OCI-LY1 (cell line): ENCODE measurements at regions not wholly inside any gene's neighbourhood (a gene's known extent, or its start where the extent isn't known, plus 50 kb on each side); places are given as distances from the start of the nearest gene placed in this dataset.

Experiments used
- H2AFZ ChIP-seq: fragments of 200-600 bp; sonication (generic), shearing (Covaris generic); 2 replicates; pipeline ENCODE4 v1.6.0; 2014; ENCODE audit warnings: antibody characterized with exemption, mild to moderate bottlenecking, low read length
- H3F3A ChIP-seq: fragments of 200-600 bp; sonication (generic), shearing (Covaris generic); 2 replicates; pipeline ENCODE4 v1.6.0; 2014; ENCODE audit warnings: mild to moderate bottlenecking, antibody characterized with exemption, low read length, moderate library complexity; ENCODE audit not compliant: insufficient read depth
- H3K27ac ChIP-seq: fragments of 200-600 bp; sonication (generic); 2 replicates; pipeline ENCODE4 v1.5.1; 2014; ENCODE audit warnings: low read length, mixed run types, mild to moderate bottlenecking, low read depth; ENCODE audit not compliant: poor library complexity, severe bottlenecking
- H3K27me3 ChIP-seq: fragments of 200-600 bp; sonication (generic); 2 replicates; pipeline ENCODE4 v1.6.0; 2014; ENCODE audit warnings: antibody characterized with exemption, mild to moderate bottlenecking, low read length, moderate library complexity; ENCODE audit not compliant: insufficient read depth
- H3K36me3 ChIP-seq: fragments of 200-600 bp; sonication (generic); 2 replicates; pipeline ENCODE4 v1.6.1; 2014; ENCODE audit warnings: mild to moderate bottlenecking, antibody characterized with exemption, low read length, moderate library complexity, mixed read lengths; ENCODE audit not compliant: insufficient read depth
- H3K4me1 ChIP-seq: fragments of 200-600 bp; sonication (generic); 2 replicates; pipeline ENCODE4 v1.5.1; 2014; ENCODE audit warnings: mild to moderate bottlenecking, low read length, moderate library complexity; ENCODE audit not compliant: insufficient read depth, severe bottlenecking
- H3K4me2 ChIP-seq: fragments of 200-600 bp; sonication (generic), shearing (Covaris generic); 2 replicates; pipeline ENCODE4 v1.6.1; 2014; ENCODE audit warnings: low read length
- H3K4me3 ChIP-seq: fragments of 200-600 bp; sonication (generic); 2 replicates; pipeline ENCODE4 v1.5.1; 2014; ENCODE audit warnings: low read length, low read depth, mild to moderate bottlenecking, mixed read lengths; ENCODE audit not compliant: poor library complexity, severe bottlenecking
- H3K79me2 ChIP-seq: fragments of 200-600 bp; shearing (Covaris generic); 2 replicates; pipeline ENCODE4 v1.6.1; 2016; ENCODE audit warnings: mixed run types, low read length, mixed read lengths; ENCODE audit not compliant: insufficient read depth
- H3K9ac ChIP-seq: fragments of 200-600 bp; sonication (generic), shearing (Covaris generic); 2 replicates; pipeline ENCODE4 v1.6.1; 2014; ENCODE audit warnings: mild to moderate bottlenecking, low read length, mixed read lengths
- H3K9me2 ChIP-seq: fragments of 200-600 bp; sonication (generic), shearing (Covaris generic); 2 replicates; pipeline ENCODE4 v1.6.1; 2014; ENCODE audit warnings: low read depth, mild to moderate bottlenecking, low read length, mixed read lengths
- H3K9me3 ChIP-seq: fragments of 200-600 bp; shearing (Covaris generic); 2 replicates; pipeline ENCODE4 v1.6.1; 2014; ENCODE audit warnings: low read length, mixed read lengths
- H4K20me1 ChIP-seq: fragments of 200-600 bp; sonication (generic), shearing (Covaris generic); 2 replicates; pipeline ENCODE4 v1.6.0; 2016; ENCODE audit warnings: mild to moderate bottlenecking, low read length; ENCODE audit not compliant: insufficient read depth
- EZH2 ChIP-seq: fragments of 200-600 bp; sonication (generic), shearing (Covaris generic); IDR thresholded peaks from 2 replicates; pipeline ENCODE4 v1.8.0; 2017; ENCODE audit warnings: borderline replicate concordance, mixed run types, mild to moderate bottlenecking, antibody characterized with exemption, low read length, moderate library complexity, mixed read lengths
- TF ChIP-seq, protein P1 (sequence below): fragments of 200-600 bp; sonication (generic), shearing (Covaris generic); IDR thresholded peaks from 2 replicates; pipeline ENCODE4 v1.5.1; 2017; ENCODE audit warnings: mild to moderate bottlenecking, antibody characterized with exemption, low read length, moderate library complexity, mixed read lengths

DNA sequence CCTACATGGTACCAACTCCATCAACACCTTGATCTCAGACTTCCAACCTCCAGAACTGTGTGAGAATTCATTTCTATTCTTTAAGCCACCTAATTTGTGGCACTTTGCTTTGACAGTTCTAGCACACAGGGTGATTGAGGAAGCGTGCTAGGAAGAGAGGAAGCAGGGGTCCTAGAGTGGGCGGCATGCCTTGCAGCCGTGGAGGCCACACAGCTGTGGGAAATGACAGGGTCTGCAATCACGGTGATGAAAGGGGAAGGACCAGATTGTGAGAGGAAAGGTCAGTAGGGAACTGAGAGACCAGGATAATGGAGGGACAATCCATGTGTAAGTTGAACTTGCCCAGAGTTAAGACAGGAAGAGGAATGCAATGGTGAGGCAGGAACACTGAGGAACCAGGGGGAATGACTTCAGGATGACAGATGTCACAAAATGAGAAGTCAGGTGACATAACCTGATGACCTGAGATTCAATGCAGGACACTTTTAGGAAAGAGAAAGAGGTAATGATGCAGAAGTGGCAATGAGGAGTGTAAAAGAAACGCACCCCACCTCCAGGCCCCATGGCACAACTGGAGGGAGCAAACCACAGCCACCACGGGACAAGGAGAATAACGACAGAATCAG lies 87.3 kb upstream of the PIK3CG start:
- H3K36me3 ChIP-seq = no peaks in the 10 kb centered on the region
- TF ChIP-seq, protein P1, sequence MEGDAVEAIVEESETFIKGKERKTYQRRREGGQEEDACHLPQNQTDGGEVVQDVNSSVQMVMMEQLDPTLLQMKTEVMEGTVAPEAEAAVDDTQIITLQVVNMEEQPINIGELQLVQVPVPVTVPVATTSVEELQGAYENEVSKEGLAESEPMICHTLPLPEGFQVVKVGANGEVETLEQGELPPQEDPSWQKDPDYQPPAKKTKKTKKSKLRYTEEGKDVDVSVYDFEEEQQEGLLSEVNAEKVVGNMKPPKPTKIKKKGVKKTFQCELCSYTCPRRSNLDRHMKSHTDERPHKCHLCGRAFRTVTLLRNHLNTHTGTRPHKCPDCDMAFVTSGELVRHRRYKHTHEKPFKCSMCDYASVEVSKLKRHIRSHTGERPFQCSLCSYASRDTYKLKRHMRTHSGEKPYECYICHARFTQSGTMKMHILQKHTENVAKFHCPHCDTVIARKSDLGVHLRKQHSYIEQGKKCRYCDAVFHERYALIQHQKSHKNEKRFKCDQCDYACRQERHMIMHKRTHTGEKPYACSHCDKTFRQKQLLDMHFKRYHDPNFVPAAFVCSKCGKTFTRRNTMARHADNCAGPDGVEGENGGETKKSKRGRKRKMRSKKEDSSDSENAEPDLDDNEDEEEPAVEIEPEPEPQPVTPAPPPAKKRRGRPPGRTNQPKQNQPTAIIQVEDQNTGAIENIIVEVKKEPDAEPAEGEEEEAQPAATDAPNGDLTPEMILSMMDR = no peak
- TF ChIP-seq EZH2 = no peak
- H3K4me3 ChIP-seq = no peak overlapping the region
- H3K79me2 ChIP-seq = no peaks in the 10 kb centered on the region
- H4K20me1 ChIP-seq = no peaks in the 10 kb centered on the region
- H3K27me3 ChIP-seq = no peaks in the 10 kb centered on the region
- no peak overlapping the region for H3K27ac ChIP-seq
- no peak overlapping the region for H2AFZ ChIP-seq
- no peak overlapping the region for H3K4me2 ChIP-seq
- no peaks in the 10 kb centered on the region for H3K9me3 ChIP-seq
- H3K4me1 ChIP-seq = no peaks in the 10 kb centered on the region
- no peaks in the 10 kb centered on the region for H3K9me2 ChIP-seq
- no peaks in the 10 kb centered on the region for H3F3A ChIP-seq
- no peak overlapping the region for H3K9ac ChIP-seq

DNA sequence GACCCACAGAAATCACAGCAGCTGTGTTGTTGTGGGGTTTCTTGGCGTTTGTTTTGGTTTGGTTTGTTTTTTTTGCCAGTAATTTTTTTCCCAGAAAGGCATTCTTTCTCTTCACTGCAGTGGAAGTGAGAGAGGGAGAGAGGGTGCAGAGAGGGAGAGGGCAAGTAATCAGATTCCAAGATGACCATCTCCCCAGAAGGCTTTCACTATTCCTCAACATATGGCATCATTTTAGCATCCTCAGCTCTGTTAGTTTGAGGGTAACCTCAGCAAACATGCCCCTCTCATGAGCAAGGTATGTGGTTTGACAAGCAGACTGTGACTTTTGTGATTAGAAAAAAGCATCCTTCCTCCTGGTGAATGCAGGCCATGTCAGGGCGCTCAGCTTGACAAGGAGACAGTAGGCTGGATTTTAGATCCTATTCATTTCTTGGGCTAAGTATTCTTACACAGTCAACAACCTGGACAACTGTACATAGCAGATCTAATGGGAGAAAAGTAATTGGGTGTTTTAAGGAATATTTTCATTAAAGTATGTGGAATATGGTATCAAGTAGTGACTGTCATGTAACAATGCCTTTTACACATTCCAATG lies 86.3 kb upstream of the PIK3CG start:
- Histone ChIP-seq H3K4me3 (no peak overlapping the region), H3K27ac (no peak overlapping the region), H3K4me2 (no peak overlapping the region), H4K20me1 (no peaks in the 10 kb centered on the region), H3K9ac (no peak overlapping the region), H3K9me2 (no peaks in the 10 kb centered on the region), H3F3A (no peaks in the 10 kb centered on the region), H3K79me2 (no peaks in the 10 kb centered on the region), H2AFZ (no peak overlapping the region), H3K36me3 (no peaks in the 10 kb centered on the region), H3K4me1 (no peaks in the 10 kb centered on the region), H3K9me3 (no peaks in the 10 kb centered on the region), H3K27me3 (no peaks in the 10 kb centered on the region)
- TF ChIP-seq, protein P1 = no peak
- no peak for TF ChIP-seq EZH2

DNA sequence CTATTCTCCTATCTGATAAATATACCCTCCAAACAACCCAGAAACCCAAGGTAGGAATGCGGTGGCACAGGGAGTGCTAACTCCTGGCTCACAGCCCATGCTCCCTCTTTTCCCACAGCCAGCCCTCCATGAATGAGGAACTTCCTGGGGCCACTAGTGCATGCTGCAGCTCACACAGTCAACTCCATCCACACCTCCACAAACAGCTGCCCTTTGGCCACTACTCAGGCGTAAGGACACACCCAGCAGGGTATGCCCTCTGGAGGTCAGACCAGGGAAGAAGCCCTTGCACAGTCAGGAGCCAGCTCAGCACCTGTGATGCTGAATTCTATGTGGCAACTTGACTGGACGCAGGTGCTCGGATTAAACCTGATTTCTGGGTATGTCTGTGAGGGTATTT lies 85.2 kb upstream of the PIK3CG start:
- no peaks in the 10 kb centered on the region for H3K9me2 ChIP-seq
- H3K79me2 ChIP-seq = no peaks in the 10 kb centered on the region
- no peak overlapping the region for H3K9ac ChIP-seq
- no peak for TF ChIP-seq EZH2
- TF ChIP-seq, protein P1 = peak; percentile 50; the same call in 1 of the 2 replicates
- H4K20me1 ChIP-seq = no peaks in the 10 kb centered on the region
- H3K27ac ChIP-seq = no peak overlapping the region
- no peaks in the 10 kb centered on the region for H3F3A ChIP-seq
- no peaks in the 10 kb centered on the region for H3K9me3 ChIP-seq
- H3K36me3 ChIP-seq = no peaks in the 10 kb centered on the region
- H3K4me2 ChIP-seq = no peak overlapping the region
- H3K27me3 ChIP-seq = no peaks in the 10 kb centered on the region
- no peaks in the 10 kb centered on the region for H3K4me1 ChIP-seq
- no peak overlapping the region for H3K4me3 ChIP-seq
- H2AFZ ChIP-seq = no peak overlapping the region
